HG03039 (cell line): ENCODE measurements at regions not wholly inside any gene's neighbourhood (a gene's known extent, or its start where the extent isn't known, plus 50 kb on each side); places are given as distances from the start of the nearest gene placed in this dataset.
"Not testable (repeated sequence)": the region's sequence is repeated elsewhere in the genome, so short reads cannot be mapped to it uniquely, and the experiment has no call there.

Source experiments
- ATAC-seq: cut with Tn5 transposase; IDR thresholded peaks from one replicate; pipeline ENCODE4 v1.9.1; 2021; ENCODE audit warnings: mild to moderate bottlenecking, moderate library complexity; ENCODE audit not compliant: unreplicated experiment

- ATAC-seq = not testable (repeated sequence)
These were observed 150.9 kb upstream of the DTNBP1 start for GRCh38 chr6:15813698-15814097.

- no peak for ATAC-seq
These were observed 148.3 kb upstream of the DTNBP1 start for GRCh38 chr6:15811107-15811506.

- ATAC-seq = no peak
These were observed 147.8 kb upstream of the DTNBP1 start for GRCh38 chr6:15810618-15811017.

GRCh38 chr6:15809367-15809766 lies 146.5 kb upstream of the DTNBP1 start:
- no peak for ATAC-seq

- no peak for ATAC-seq
These were observed 141.6 kb upstream of the DTNBP1 start for GRCh38 chr6:15804164-15805154.

- no peak for ATAC-seq
These were observed 139.6 kb upstream of the DTNBP1 start for GRCh38 chr6:15802466-15802865.

- no peak for ATAC-seq
These were observed 139.1 kb upstream of the DTNBP1 start for GRCh38 chr6:15801912-15802311.

GRCh38 chr6:15800841-15801617 lies 138.2 kb upstream of the DTNBP1 start:
- ATAC-seq = no peak

GRCh38 chr6:15798533-15799255 lies 135.9 kb upstream of the DTNBP1 start:
- no peak for ATAC-seq

- ATAC-seq = no peak
These were observed 134.0 kb upstream of the DTNBP1 start for GRCh38 chr6:15796844-15797243.

- ATAC-seq = no peak
These were observed 133.4 kb upstream of the DTNBP1 start for GRCh38 chr6:15796130-15796771.

- ATAC-seq = no peak
These were observed 131.0 kb upstream of the DTNBP1 start for GRCh38 chr6:15793826-15794225.

- no peak for ATAC-seq
These were observed 130.5 kb upstream of the DTNBP1 start for GRCh38 chr6:15793288-15793687.

- no peak for ATAC-seq
These were observed 130.0 kb upstream of the DTNBP1 start for GRCh38 chr6:15792842-15793241.

GRCh38 chr6:15791448-15792181 lies 128.8 kb upstream of the DTNBP1 start:
- no peak for ATAC-seq

GRCh38 chr6:15790116-15790515 lies 127.3 kb upstream of the DTNBP1 start:
- no peak for ATAC-seq

GRCh38 chr6:15786846-15787245 lies 124.0 kb upstream of the DTNBP1 start:
- ATAC-seq = no peak

GRCh38 chr6:15783484-15783883 lies 120.7 kb upstream of the DTNBP1 start:
- no peak for ATAC-seq

- ATAC-seq = no peak
These were observed 119.1 kb upstream of the DTNBP1 start for GRCh38 chr6:15781890-15782289.

GRCh38 chr6:15781333-15781732 lies 118.5 kb upstream of the DTNBP1 start:
- no peak for ATAC-seq
